Motor neuron (in vitro differentiated cells): ENCODE measurements at regions not wholly inside any gene's neighbourhood (a gene's known extent, or its start where the extent isn't known, plus 50 kb on each side); places are given as distances from the start of the nearest gene placed in this dataset.
A peak's percentile ranks its signal among the peaks of the same experiment; 100 is the strongest.
"Not testable (repeated sequence)": the region's sequence is repeated elsewhere in the genome, so short reads cannot be mapped to it uniquely, and the experiment has no call there.

Source experiments
- ATAC-seq, 8 experiments: fragments of 200-7000 bp; cut with Tn5 transposase; replicated peaks in 6 of 8; 2 replicates each; pipeline ENCODE4 v1.8.0; 2021; ENCODE audit warnings: mild to moderate bottlenecking in 8 of 8, moderate library complexity in 8 of 8
- H3K27ac ChIP-seq, 2 donors: fragments of 250-450 bp; sonication (Bioruptor Pico); 2 replicates each; pipeline ENCODE4 v1.9.0; 2021; ENCODE audit warnings: antibody characterized with exemption in 2 of 2, mild to moderate bottlenecking in 2 of 2, moderate library complexity in 1 of 2
- H3K4me1 ChIP-seq, 2 donors: fragments of 250-450 bp; sonication (Bioruptor Pico); replicated peaks in 1 of 2; 2 replicates each; pipeline ENCODE4 v1.6.1; 2021; ENCODE audit warnings: antibody characterized with exemption in 2 of 2, mild to moderate bottlenecking in 2 of 2, moderate library complexity in 1 of 2
- H3K4me3 ChIP-seq, 5 donors: fragments of 250-450 bp; sonication (Bioruptor Pico); 2 replicates each; pipeline ENCODE4 v1.9.0; 2021; ENCODE audit warnings: antibody characterized with exemption in 5 of 5, mild to moderate bottlenecking in 5 of 5, moderate library complexity in 4 of 5
- WGBS, 10 experiments: fragments of 450-650 bp; shearing (Covaris generic); methylation state at CpG; one replicate each; pipeline ENCODE4 v1.0.0; 2022; 5-methylcytosine and 5-hydroxymethylcytosine counted together
- in situ Hi-C, 9 experiments: fragments of 400-800 bp; cut with MboI; loops; one replicate each; pipeline ENCODE4 v1.15.0; 2021; ENCODE audit warnings: low sequenced_read_pairs in 9 of 9, low pct_unique_long_range_greater_than_20kb in 2 of 9; ENCODE audit not compliant: unreplicated experiment in 9 of 9

GRCh38 chrX:152507168-152507567 is 56.1 kb upstream of the GABRA3 start:
- H3K4me1 ChIP-seq, in situ Hi-C loops, H3K4me3 ChIP-seq, ATAC-seq, H3K27ac ChIP-seq: not testable (repeated sequence)
- WGBS, 10 experiments, result 0 to 100% (median 19%) methylated on average over 1 of the region's 2 CpGs; no CpG with 5 or more reads in 6 of the 10 experiments

- WGBS, 10 experiments, result 0 to 50% (median 50%) methylated on average over 1 of the region's 1 CpG; no CpG with 5 or more reads in 6 of the 10 experiments
- H3K4me3 ChIP-seq, result no peak overlapping the region
- no peaks in the 10 kb centered on the region for H3K4me1 ChIP-seq
- H3K27ac ChIP-seq, result no peak overlapping the region
- no peak for ATAC-seq
- in situ Hi-C loops, result no loop called here
Observed at GRCh38 chrX:152520653-152521052, 69.5 kb upstream of the GABRA3 start.

GRCh38 chrX:152528193-152528592 is 77.1 kb upstream of the GABRA3 start:
- Histone ChIP-seq H3K27ac (no peak overlapping the region), H3K4me3 (no peak overlapping the region), H3K4me1 (no peaks in the 10 kb centered on the region)
- peak in 2 of 8 experiments; percentile 56 to 59 for ATAC-seq
- in situ Hi-C loops, result no loop called here

GRCh38 chrX:152530967-152531366 is 79.9 kb upstream of the GABRA3 start:
- ATAC-seq, result no peak
- WGBS, 10 experiments, result 44% methylated on average over 2 of the region's 2 CpGs; no CpG with 5 or more reads in 9 of the 10 experiments
- H3K27ac ChIP-seq, result no peak overlapping the region

GRCh38 chrX:152537373-152537772 is 86.3 kb upstream of the GABRA3 start:
- no peaks in the 10 kb centered on the region for H3K4me1 ChIP-seq
- whole genome bisulfite sequencing, 10 experiments, result 0 to 33% methylated on average over 1 to 2 of the region's 2 CpGs; no CpG with 5 or more reads in 8 of the 10 experiments
- no peak overlapping the region for H3K27ac ChIP-seq
- peak in 3 of 8 experiments; percentile 47 to 80 (median 53) for ATAC-seq
- in situ Hi-C loops, result no loop called here
- H3K4me3 ChIP-seq, result no peak overlapping the region

More at GRCh38 chrX:152530967-152531366, 79.9 kb upstream of the GABRA3 start:
- in situ Hi-C loops, result no loop called here
- Histone ChIP-seq H3K4me3 (no peak overlapping the region), H3K4me1 (no peaks in the 10 kb centered on the region)

GRCh38 chrX:152573866-152574265 is 63.8 kb upstream of the GABRQ start:
- no peak overlapping the region for H3K4me3 ChIP-seq
- no peaks in the 10 kb centered on the region for H3K4me1 ChIP-seq
- in situ Hi-C loops, result no loop called here
- H3K27ac ChIP-seq, result no peak overlapping the region
- 63 to 80% methylated on average over 1 of the region's 1 CpG; no CpG with 5 or more reads in 8 of the 10 experiments for WGBS, 10 experiments
- no peak for ATAC-seq

GRCh38 chrX:152575331-152575730 is 62.4 kb upstream of the GABRQ start:
- peak in 3 of 8 experiments; percentile 95 to 99 (median 99) for ATAC-seq
- Histone ChIP-seq H3K4me1 (no peaks in the 10 kb centered on the region), H3K4me3 (no peak overlapping the region), H3K27ac (no peak overlapping the region)
- WGBS, 10 experiments, result 0 to 33% methylated on average over 1 of the region's 1 CpG; no CpG with 5 or more reads in 8 of the 10 experiments
- in situ Hi-C loops, result no loop called here

GRCh38 chrX:152587523-152587922 is 50.2 kb upstream of the GABRQ start:
- H3K4me3 ChIP-seq, H3K27ac ChIP-seq, H3K4me1 ChIP-seq, in situ Hi-C loops, ATAC-seq: not testable (repeated sequence)
- no CpG with 5 or more reads among the region's 3 CpGs for WGBS, 10 experiments
